Caco-2 (cell line): ENCODE measurements at regions not wholly inside any gene's neighbourhood (a gene's known extent, or its start where the extent isn't known, plus 50 kb on each side); places are given as distances from the start of the nearest gene placed in this dataset.

Experiments used
- BruUV-seq: library from RNA; stranded (reverse); fragments of 400-500 nt; replicated peaks from 2 replicates; lab custom pipeline; 2021; lab: Mats Ljungman, UMichigan
- CTCF ChIA-PET: fragments of 300-600 bp; sonication (Branson Sonifier 250); formaldehyde crosslinking; loops from one replicate; lab custom pipeline; 2022; ENCODE audit warnings: antibody characterized with exemption; lab: Charles Lee
- POLR2A ChIA-PET: fragments of 300-600 bp; sonication (Branson Sonifier 250); formaldehyde crosslinking; loops from one replicate; lab custom pipeline; 2022; ENCODE audit warnings: antibody characterized with exemption; lab: Charles Lee
- DNase-seq, 2 experiments: peaks; one replicate each; pipeline versions ENCODE4 v3.0.0 to v3.0.0-alpha.2; 2020 to 2022
- H3K27me3 ChIP-seq: replicated peaks from 2 replicates; pipeline ENCODE4 v1.6.0; 2011; ENCODE audit warnings: low read length; ENCODE audit not compliant: control insufficient read depth, insufficient read depth
- H3K36me3 ChIP-seq: 2 replicates; pipeline ENCODE4 v1.5.1; 2011; ENCODE audit warnings: low read length; ENCODE audit not compliant: control insufficient read depth, insufficient read depth
- H3K4me1 ChIP-seq: fragments of 250-450 bp; sonication (Bioruptor Pico); 2 replicates; pipeline ENCODE4 v1.5.1; 2020; ENCODE audit warnings: mild to moderate bottlenecking
- H3K4me3 ChIP-seq: 2 replicates; pipeline ENCODE4 v1.5.1; 2011; ENCODE audit warnings: low read depth, mild to moderate bottlenecking, control low read depth, low read length
- H3K9me3 ChIP-seq: fragments of 250-450 bp; sonication (Bioruptor Pico); 2 replicates; pipeline ENCODE4 v1.5.1; 2020; ENCODE audit warnings: mild to moderate bottlenecking, moderate library complexity
- H3K27ac Mint-ChIP-seq: one replicate; pipeline ENCODE4 v1.8.0; 2022; ENCODE audit warnings: mixed read lengths; ENCODE audit not compliant: unreplicated experiment
- H3K27me3 Mint-ChIP-seq: one replicate; pipeline ENCODE4 v1.8.0; 2022; ENCODE audit warnings: mixed read lengths; ENCODE audit not compliant: insufficient read depth, unreplicated experiment
- H3K36me3 Mint-ChIP-seq: one replicate; pipeline ENCODE4 v1.8.0; 2022; ENCODE audit warnings: mild to moderate bottlenecking, mixed read lengths; ENCODE audit not compliant: insufficient read depth, unreplicated experiment
- H3K4me1 Mint-ChIP-seq: one replicate; pipeline ENCODE4 v1.8.0; 2022; ENCODE audit warnings: low read depth, mixed read lengths; ENCODE audit not compliant: unreplicated experiment
- H3K4me3 Mint-ChIP-seq: one replicate; pipeline ENCODE4 v1.8.0; 2022; ENCODE audit warnings: mild to moderate bottlenecking, moderate library complexity, mixed read lengths; ENCODE audit not compliant: unreplicated experiment
- H3K9me3 Mint-ChIP-seq: one replicate; pipeline ENCODE4 v1.8.0; 2022; ENCODE audit warnings: mixed read lengths; ENCODE audit not compliant: unreplicated experiment
- intact Hi-C: fragments of 100-400 bp; cut with micrococcal nuclease; formaldehyde crosslinking; loops from one replicate; pipeline ENCODE4 v1.10.0; 2022; ENCODE audit not compliant: unreplicated experiment
- TF ChIP-seq, protein P1 (sequence below), 2 experiments: fragments of 200-600 bp in 1 of 2; IDR thresholded peaks; 1 replicate in 1 of 2; 2 replicates in 1 of 2; pipeline versions ENCODE4 v1.5.1 to v1.8.0; 2011 to 2022; ENCODE audit warnings: antibody characterized with exemption in 1 of 2, control low read depth in 1 of 2, inconsistent platforms in 1 of 2, low read depth in 1 of 2, low read length in 1 of 2, mild to moderate bottlenecking in 1 of 2, moderate library complexity in 1 of 2; ENCODE audit not compliant: insufficient read depth in 1 of 2, severe bottlenecking in 1 of 2, unreplicated experiment in 1 of 2

GRCh38 chr14:51400139-51400538 is 160.1 kb downstream of the TMX1 start:
- TF ChIP-seq, protein P1, sequence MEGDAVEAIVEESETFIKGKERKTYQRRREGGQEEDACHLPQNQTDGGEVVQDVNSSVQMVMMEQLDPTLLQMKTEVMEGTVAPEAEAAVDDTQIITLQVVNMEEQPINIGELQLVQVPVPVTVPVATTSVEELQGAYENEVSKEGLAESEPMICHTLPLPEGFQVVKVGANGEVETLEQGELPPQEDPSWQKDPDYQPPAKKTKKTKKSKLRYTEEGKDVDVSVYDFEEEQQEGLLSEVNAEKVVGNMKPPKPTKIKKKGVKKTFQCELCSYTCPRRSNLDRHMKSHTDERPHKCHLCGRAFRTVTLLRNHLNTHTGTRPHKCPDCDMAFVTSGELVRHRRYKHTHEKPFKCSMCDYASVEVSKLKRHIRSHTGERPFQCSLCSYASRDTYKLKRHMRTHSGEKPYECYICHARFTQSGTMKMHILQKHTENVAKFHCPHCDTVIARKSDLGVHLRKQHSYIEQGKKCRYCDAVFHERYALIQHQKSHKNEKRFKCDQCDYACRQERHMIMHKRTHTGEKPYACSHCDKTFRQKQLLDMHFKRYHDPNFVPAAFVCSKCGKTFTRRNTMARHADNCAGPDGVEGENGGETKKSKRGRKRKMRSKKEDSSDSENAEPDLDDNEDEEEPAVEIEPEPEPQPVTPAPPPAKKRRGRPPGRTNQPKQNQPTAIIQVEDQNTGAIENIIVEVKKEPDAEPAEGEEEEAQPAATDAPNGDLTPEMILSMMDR (IDR thresholded peaks at IDR 0.05; ENCODE audit: insufficient read depth in 1 of 2, low read depth in 1 of 2, low read length in 1 of 2, severe bottlenecking in 1 of 2, unreplicated experiment in 1 of 2) = no peak
- ChIA-PET POLR2A (no interaction called here), CTCF (no interaction called here)
- H3K27ac Mint-ChIP-seq = no peak overlapping the region
- H3K27me3 ChIP-seq = no peaks in the 10 kb centered on the region
- DNase-seq = no peak
- H3K4me3 Mint-ChIP-seq = no peak overlapping the region
- H3K4me1 Mint-ChIP-seq = peaks cover 3% of the 10 kb centered on the region
- no peak overlapping the region for H3K4me3 ChIP-seq
- intact Hi-C loops = no loop called here
- no peaks in the 10 kb centered on the region for H3K36me3 ChIP-seq
- H3K9me3 ChIP-seq = no peaks in the 10 kb centered on the region
- H3K9me3 Mint-ChIP-seq = no peaks in the 10 kb centered on the region
- no peaks in the 10 kb centered on the region for H3K4me1 ChIP-seq
- H3K36me3 Mint-ChIP-seq = no peaks in the 10 kb centered on the region
- no TSS peak for BruUV-seq
- H3K27me3 Mint-ChIP-seq = no peaks in the 10 kb centered on the region

DNA sequence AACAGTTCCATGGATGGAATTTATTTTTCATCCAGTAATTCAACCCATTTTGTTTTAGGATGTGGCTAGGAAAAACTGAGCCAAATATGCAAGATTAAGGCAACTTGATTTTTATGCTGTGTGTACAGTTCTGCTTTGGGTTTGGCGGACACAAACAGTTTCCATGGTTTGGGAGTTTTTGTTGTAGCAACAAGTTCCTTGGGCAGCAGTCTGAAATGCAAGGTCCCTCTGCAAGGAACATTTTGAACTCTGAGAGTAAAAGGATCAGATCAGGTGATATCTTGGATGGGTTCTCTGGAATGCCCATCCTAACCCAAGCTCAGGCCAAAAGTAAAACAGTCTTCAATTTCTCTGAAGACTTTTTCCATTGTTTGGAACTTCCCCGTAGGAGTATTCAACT is 161.2 kb downstream of the TMX1 start:
- H3K4me3 ChIP-seq = no peak overlapping the region
- Mint-ChIP-seq H3K4me3 (no peak overlapping the region), H3K27me3 (no peaks in the 10 kb centered on the region), H3K9me3 (no peaks in the 10 kb centered on the region), H3K36me3 (no peaks in the 10 kb centered on the region), H3K4me1 (no peaks in the 10 kb centered on the region), H3K27ac (no peak overlapping the region)
- H3K9me3 ChIP-seq = no peaks in the 10 kb centered on the region
- TF ChIP-seq, protein P1 (IDR thresholded peaks at IDR 0.05; ENCODE audit: insufficient read depth in 1 of 2, low read depth in 1 of 2, low read length in 1 of 2, severe bottlenecking in 1 of 2, unreplicated experiment in 1 of 2) = no peak
- BruUV-seq = no TSS peak
- ChIA-PET POLR2A (no interaction called here), CTCF (no interaction called here)
- intact Hi-C loops = no loop called here
- no peaks in the 10 kb centered on the region for H3K27me3 ChIP-seq
- H3K4me1 ChIP-seq = no peaks in the 10 kb centered on the region
- DNase-seq = no peak
- no peaks in the 10 kb centered on the region for H3K36me3 ChIP-seq

- H3K4me1 Mint-ChIP-seq = no peaks in the 10 kb centered on the region
- CTCF ChIA-PET = no interaction called here
- intact Hi-C loops = no loop called here
- no peaks in the 10 kb centered on the region for H3K36me3 Mint-ChIP-seq
- Histone ChIP-seq H3K4me1 (no peaks in the 10 kb centered on the region), H3K27me3 (no peaks in the 10 kb centered on the region), H3K4me3 (no peak overlapping the region), H3K36me3 (no peaks in the 10 kb centered on the region), H3K9me3 (no peaks in the 10 kb centered on the region)
- no peak overlapping the region for H3K27ac Mint-ChIP-seq
- DNase-seq = no peak
- no peak overlapping the region for H3K4me3 Mint-ChIP-seq
- BruUV-seq = no TSS peak
- TF ChIP-seq, protein P1 (IDR thresholded peaks at IDR 0.05; ENCODE audit: insufficient read depth in 1 of 2, low read depth in 1 of 2, low read length in 1 of 2, severe bottlenecking in 1 of 2, unreplicated experiment in 1 of 2) = no peak
- H3K9me3 Mint-ChIP-seq = no peaks in the 10 kb centered on the region
- no peaks in the 10 kb centered on the region for H3K27me3 Mint-ChIP-seq
- POLR2A ChIA-PET = no interaction called here
Observed at GRCh38 chr14:51401756-51402155, 161.7 kb downstream of the TMX1 start.
